WTC11 (cell line): ENCODE measurements at regions not wholly inside any gene's neighbourhood (a gene's known extent, or its start where the extent isn't known, plus 50 kb on each side); places are given as distances from the start of the nearest gene placed in this dataset.

Experiments used
- ATAC-seq: fragments of 200-7000 bp; cut with Tn5 transposase; 2 replicates; pipeline ENCODE4 v1.10.0; 2021; ENCODE audit warnings: mild to moderate bottlenecking, moderate library complexity
- CTCF ChIA-PET: fragments of 300-600 bp; sonication (Branson Sonifier 250); formaldehyde crosslinking; loops from one replicate; lab custom pipeline; 2021; ENCODE audit warnings: antibody characterized with exemption; lab: Charles Lee
- POLR2A ChIA-PET: fragments of 350-600 bp; sonication (Branson Sonifier 250); formaldehyde crosslinking; loops from one replicate; lab custom pipeline; 2021; ENCODE audit warnings: antibody characterized with exemption; lab: Charles Lee
- DNase-seq: peaks from one replicate; pipeline ENCODE4 v3.0.0; 2021; ENCODE audit warnings: low spot score
- H3K27ac Mint-ChIP-seq: 2 replicates; pipeline ENCODE4 v1.8.0; 2021; ENCODE audit warnings: mixed read lengths
- H3K27me3 Mint-ChIP-seq: 2 replicates; pipeline ENCODE4 v1.8.0; 2021; ENCODE audit warnings: low read depth, mild to moderate bottlenecking, moderate library complexity, mixed read lengths
- H3K36me3 Mint-ChIP-seq: 2 replicates; pipeline ENCODE4 v1.8.0; 2021; ENCODE audit warnings: mixed read lengths
- H3K4me1 Mint-ChIP-seq: 2 replicates; pipeline ENCODE4 v1.8.0; 2022; ENCODE audit warnings: mixed read lengths
- H3K4me3 Mint-ChIP-seq: 2 replicates; pipeline ENCODE4 v1.8.0; 2021; ENCODE audit warnings: mild to moderate bottlenecking, moderate library complexity, mixed read lengths
- H3K9me3 Mint-ChIP-seq: 2 replicates; pipeline ENCODE4 v1.8.0; 2021; ENCODE audit warnings: mixed read lengths
- ATF1 ChIP-seq: sonication (generic); formaldehyde crosslinking; IDR thresholded peaks from 2 replicates; pipeline ENCODE4 v1.8.1; 2023; ENCODE audit warnings: mild to moderate bottlenecking, moderate library complexity, missing genetic modification reagents
- ELF4 ChIP-seq: sonication (generic); formaldehyde crosslinking; IDR thresholded peaks from 2 replicates; pipeline ENCODE4 v1.8.1; 2022; ENCODE audit warnings: low read depth, mild to moderate bottlenecking, moderate library complexity, missing genetic modification reagents
- ESRRA ChIP-seq: sonication (generic); formaldehyde crosslinking; IDR thresholded peaks from 2 replicates; pipeline ENCODE4 v1.8.1; 2022; ENCODE audit warnings: mild to moderate bottlenecking, missing genetic modification reagents, borderline replicate concordance
- ETV6 ChIP-seq: sonication (generic); formaldehyde crosslinking; IDR thresholded peaks from 2 replicates; pipeline ENCODE4 v1.8.1; 2022; ENCODE audit warnings: mild to moderate bottlenecking, missing genetic modification reagents
- IRF1 ChIP-seq: sonication (generic); formaldehyde crosslinking; IDR thresholded peaks from 2 replicates; pipeline ENCODE4 v1.8.0; 2023; ENCODE audit warnings: missing genetic modification reagents
- JUN ChIP-seq: sonication (generic); formaldehyde crosslinking; IDR thresholded peaks from 2 replicates; pipeline ENCODE4 v1.8.0; 2023; ENCODE audit warnings: mild to moderate bottlenecking, missing genetic modification reagents
- MAX ChIP-seq: sonication (generic); formaldehyde crosslinking; IDR thresholded peaks from 2 replicates; pipeline ENCODE4 v1.8.0; 2022; ENCODE audit warnings: mild to moderate bottlenecking, missing genetic modification reagents
- NFATC4 ChIP-seq: fragments of 250-450 bp; sonication (Bioruptor Pico); IDR thresholded peaks from 2 replicates; pipeline ENCODE4 v1.9.0; 2021; ENCODE audit warnings: mild to moderate bottlenecking
- OVOL2 ChIP-seq: fragments of 250-450 bp; sonication (Bioruptor Pico); IDR thresholded peaks from 2 replicates; pipeline ENCODE4 v1.9.0; 2021; ENCODE audit warnings: mild to moderate bottlenecking, borderline replicate concordance
- TEAD1 ChIP-seq: sonication (generic); formaldehyde crosslinking; IDR thresholded peaks from 2 replicates; pipeline ENCODE4 v1.8.0; 2022; ENCODE audit warnings: mild to moderate bottlenecking, missing genetic modification reagents
- TP53 ChIP-seq: sonication (generic); formaldehyde crosslinking; IDR thresholded peaks from 2 replicates; pipeline ENCODE4 v1.8.1; 2023; ENCODE audit warnings: mild to moderate bottlenecking, missing genetic modification reagents
- ZNF232 ChIP-seq: sonication (generic); formaldehyde crosslinking; IDR thresholded peaks from 2 replicates; pipeline ENCODE4 v1.8.0; 2022; ENCODE audit warnings: mild to moderate bottlenecking, missing genetic modification reagents
- ZNF416 ChIP-seq: fragments of 250-450 bp; sonication (Bioruptor Pico); IDR thresholded peaks from 2 replicates; pipeline ENCODE4 v1.9.0; 2021; ENCODE audit warnings: mild to moderate bottlenecking, inconsistent platforms
- ZNF423 ChIP-seq: fragments of 250-450 bp; sonication (Bioruptor Pico); IDR thresholded peaks from 2 replicates; pipeline ENCODE4 v2.1.2; 2022; ENCODE audit warnings: mild to moderate bottlenecking, moderate library complexity
- ZNF425 ChIP-seq: fragments of 250-450 bp; sonication (Bioruptor Pico); conservative IDR thresholded peaks from 2 replicates; pipeline ENCODE4 v1.9.0; 2021; ENCODE audit warnings: mild to moderate bottlenecking
- TF ChIP-seq, protein P1 (sequence below): sonication (generic); formaldehyde crosslinking; IDR thresholded peaks from 2 replicates; pipeline ENCODE4 v1.8.1; 2023; ENCODE audit warnings: mild to moderate bottlenecking, missing genetic modification reagents, moderate library complexity
- TF ChIP-seq, protein P2 (sequence below): sonication (generic); formaldehyde crosslinking; IDR thresholded peaks from 2 replicates; pipeline ENCODE4 v1.8.1; 2023; ENCODE audit warnings: mild to moderate bottlenecking, moderate library complexity, missing genetic modification reagents
- TF ChIP-seq, protein P3 (sequence below): sonication (generic); formaldehyde crosslinking; IDR thresholded peaks from 2 replicates; pipeline ENCODE4 v1.8.1; 2023; ENCODE audit warnings: mild to moderate bottlenecking, missing genetic modification reagents, borderline replicate concordance
- TF ChIP-seq, protein P4 (sequence below): fragments of 250-450 bp; sonication (Bioruptor Pico); IDR thresholded peaks from 2 replicates; pipeline ENCODE4 v1.8.0; 2021; ENCODE audit warnings: mild to moderate bottlenecking

- peaks cover 23% of the 10 kb centered on the region for H3K4me1 Mint-ChIP-seq
- no peaks in the 10 kb centered on the region for H3K36me3 Mint-ChIP-seq
- TF ChIP-seq, protein P1, sequence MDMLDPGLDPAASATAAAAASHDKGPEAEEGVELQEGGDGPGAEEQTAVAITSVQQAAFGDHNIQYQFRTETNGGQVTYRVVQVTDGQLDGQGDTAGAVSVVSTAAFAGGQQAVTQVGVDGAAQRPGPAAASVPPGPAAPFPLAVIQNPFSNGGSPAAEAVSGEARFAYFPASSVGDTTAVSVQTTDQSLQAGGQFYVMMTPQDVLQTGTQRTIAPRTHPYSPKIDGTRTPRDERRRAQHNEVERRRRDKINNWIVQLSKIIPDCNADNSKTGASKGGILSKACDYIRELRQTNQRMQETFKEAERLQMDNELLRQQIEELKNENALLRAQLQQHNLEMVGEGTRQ (CRISPR knock-in tag), result no peak
- TF ChIP-seq ETV6 (no peak), ATF1 (no peak), ZNF423 (CRISPR knock-in tag) (no peak), ELF4 (CRISPR knock-in tag) (no peak), MAX (CRISPR knock-in tag) (no peak), OVOL2 (CRISPR knock-in tag) (no peak), TEAD1 (CRISPR knock-in tag) (no peak), TP53 (CRISPR knock-in tag) (no peak)
- TF ChIP-seq, protein P2, sequence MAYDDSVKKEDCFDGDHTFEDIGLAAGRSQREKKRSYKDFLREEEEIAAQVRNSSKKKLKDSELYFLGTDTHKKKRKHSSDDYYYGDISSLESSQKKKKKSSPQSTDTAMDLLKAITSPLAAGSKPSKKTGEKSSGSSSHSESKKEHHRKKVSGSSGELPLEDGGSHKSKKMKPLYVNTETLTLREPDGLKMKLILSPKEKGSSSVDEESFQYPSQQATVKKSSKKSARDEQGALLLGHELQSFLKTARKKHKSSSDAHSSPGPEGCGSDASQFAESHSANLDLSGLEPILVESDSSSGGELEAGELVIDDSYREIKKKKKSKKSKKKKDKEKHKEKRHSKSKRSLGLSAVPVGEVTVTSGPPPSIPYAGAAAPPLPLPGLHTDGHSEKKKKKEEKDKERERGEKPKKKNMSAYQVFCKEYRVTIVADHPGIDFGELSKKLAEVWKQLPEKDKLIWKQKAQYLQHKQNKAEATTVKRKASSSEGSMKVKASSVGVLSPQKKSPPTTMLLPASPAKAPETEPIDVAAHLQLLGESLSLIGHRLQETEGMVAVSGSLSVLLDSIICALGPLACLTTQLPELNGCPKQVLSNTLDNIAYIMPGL (CRISPR knock-in tag), result no peak
- TF ChIP-seq, protein P3, sequence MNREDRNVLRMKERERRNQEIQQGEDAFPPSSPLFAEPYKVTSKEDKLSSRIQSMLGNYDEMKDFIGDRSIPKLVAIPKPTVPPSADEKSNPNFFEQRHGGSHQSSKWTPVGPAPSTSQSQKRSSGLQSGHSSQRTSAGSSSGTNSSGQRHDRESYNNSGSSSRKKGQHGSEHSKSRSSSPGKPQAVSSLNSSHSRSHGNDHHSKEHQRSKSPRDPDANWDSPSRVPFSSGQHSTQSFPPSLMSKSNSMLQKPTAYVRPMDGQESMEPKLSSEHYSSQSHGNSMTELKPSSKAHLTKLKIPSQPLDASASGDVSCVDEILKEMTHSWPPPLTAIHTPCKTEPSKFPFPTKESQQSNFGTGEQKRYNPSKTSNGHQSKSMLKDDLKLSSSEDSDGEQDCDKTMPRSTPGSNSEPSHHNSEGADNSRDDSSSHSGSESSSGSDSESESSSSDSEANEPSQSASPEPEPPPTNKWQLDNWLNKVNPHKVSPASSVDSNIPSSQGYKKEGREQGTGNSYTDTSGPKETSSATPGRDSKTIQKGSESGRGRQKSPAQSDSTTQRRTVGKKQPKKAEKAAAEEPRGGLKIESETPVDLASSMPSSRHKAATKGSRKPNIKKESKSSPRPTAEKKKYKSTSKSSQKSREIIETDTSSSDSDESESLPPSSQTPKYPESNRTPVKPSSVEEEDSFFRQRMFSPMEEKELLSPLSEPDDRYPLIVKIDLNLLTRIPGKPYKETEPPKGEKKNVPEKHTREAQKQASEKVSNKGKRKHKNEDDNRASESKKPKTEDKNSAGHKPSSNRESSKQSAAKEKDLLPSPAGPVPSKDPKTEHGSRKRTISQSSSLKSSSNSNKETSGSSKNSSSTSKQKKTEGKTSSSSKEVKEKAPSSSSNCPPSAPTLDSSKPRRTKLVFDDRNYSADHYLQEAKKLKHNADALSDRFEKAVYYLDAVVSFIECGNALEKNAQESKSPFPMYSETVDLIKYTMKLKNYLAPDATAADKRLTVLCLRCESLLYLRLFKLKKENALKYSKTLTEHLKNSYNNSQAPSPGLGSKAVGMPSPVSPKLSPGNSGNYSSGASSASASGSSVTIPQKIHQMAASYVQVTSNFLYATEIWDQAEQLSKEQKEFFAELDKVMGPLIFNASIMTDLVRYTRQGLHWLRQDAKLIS (CRISPR knock-in tag), result no peak
- TF ChIP-seq, all 79 proteins: peak for 0
- ATAC-seq, result no peak
- Mint-ChIP-seq H3K9me3 (0 out of 2 replicates have a peak, but pooled peaks cover 3% of the 10 kb centered on the region), H3K27ac (no peak overlapping the region), H3K4me3 (no peak overlapping the region), H3K27me3 (peaks cover 6% of the 10 kb centered on the region)
- ChIA-PET POLR2A (no interaction called here), CTCF (interaction anchor here (1.0 to 2.0 kb wide), 3 partner anchors 30 to 244 kb away, joined by 3 to 16 read pairs (median 3); no protein-coding TSS in a partner anchor)
- DNase-seq, result no peak
Observed at GRCh38 chr20:56873836-56874235, 244.7 kb downstream of the TFAP2C start.

DNA sequence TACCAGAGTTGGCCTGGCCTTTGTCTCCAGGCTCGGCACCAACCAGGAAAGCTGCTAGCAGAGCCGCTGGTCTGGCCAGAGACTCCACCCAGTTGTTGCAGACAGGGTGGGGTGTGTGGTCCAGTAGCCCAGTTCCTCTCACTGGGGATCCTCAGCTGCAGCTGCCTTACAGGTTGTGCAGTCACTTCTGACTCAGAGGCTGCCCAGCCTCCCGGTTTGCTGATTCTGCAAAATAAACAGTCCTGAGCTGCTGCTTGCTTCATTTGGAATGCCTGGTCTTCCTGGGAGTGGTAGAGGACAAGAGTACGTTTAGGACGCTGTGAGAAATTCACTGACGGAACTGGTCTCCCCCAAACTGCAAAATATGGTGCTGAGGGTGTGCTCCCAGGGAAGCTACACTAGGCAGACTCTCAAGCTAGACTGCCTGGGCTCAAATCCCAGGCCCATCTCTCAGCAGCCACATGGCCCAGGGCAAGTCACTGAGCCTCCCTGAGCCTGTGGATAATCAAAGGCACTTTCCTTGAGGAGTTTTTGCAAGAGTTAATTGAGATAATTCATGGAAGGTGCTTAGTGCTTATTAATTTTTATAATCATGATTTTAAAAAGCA lies 246.1 kb downstream of the TFAP2C start:
- DNase-seq (peak; percentile 30), ATAC-seq (peak; percentile 82)
- H3K4me1 Mint-ChIP-seq, result peaks cover 23% of the 10 kb centered on the region
- POLR2A ChIA-PET, result interaction anchor here (0.7 kb wide), 1 partner anchor 16 kb away, joined by 3 read pairs; no protein-coding TSS in a partner anchor
- peaks cover 7% of the 10 kb centered on the region; the same call in 1 of the 2 replicates for H3K9me3 Mint-ChIP-seq
- peaks cover 6% of the 10 kb centered on the region for H3K27me3 Mint-ChIP-seq
- no peak overlapping the region; the same call in 1 of the 2 replicates for H3K27ac Mint-ChIP-seq
- CTCF ChIA-PET, result interaction anchor here (0.7 to 2.0 kb wide), 8 partner anchors 10 to 324 kb away, joined by 3 to 16 read pairs (median 3); no protein-coding TSS in a partner anchor
- no peak overlapping the region for H3K4me3 Mint-ChIP-seq
- no peaks in the 10 kb centered on the region for H3K36me3 Mint-ChIP-seq
- TF ChIP-seq JUN (CRISPR knock-in tag), result no peak
- no peak for TF ChIP-seq ZNF232 (CRISPR knock-in tag)
- no peak for TF ChIP-seq ZNF425 (CRISPR knock-in tag)
- TF ChIP-seq ESRRA (CRISPR knock-in tag), result no peak
- TF ChIP-seq IRF1 (CRISPR knock-in tag), result no peak
- no peak for TF ChIP-seq ZNF416 (CRISPR knock-in tag)
- TF ChIP-seq, protein P4, sequence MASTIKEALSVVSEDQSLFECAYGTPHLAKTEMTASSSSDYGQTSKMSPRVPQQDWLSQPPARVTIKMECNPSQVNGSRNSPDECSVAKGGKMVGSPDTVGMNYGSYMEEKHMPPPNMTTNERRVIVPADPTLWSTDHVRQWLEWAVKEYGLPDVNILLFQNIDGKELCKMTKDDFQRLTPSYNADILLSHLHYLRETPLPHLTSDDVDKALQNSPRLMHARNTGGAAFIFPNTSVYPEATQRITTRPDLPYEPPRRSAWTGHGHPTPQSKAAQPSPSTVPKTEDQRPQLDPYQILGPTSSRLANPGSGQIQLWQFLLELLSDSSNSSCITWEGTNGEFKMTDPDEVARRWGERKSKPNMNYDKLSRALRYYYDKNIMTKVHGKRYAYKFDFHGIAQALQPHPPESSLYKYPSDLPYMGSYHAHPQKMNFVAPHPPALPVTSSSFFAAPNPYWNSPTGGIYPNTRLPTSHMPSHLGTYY (CRISPR knock-in tag), result no peak
- TF ChIP-seq NFATC4, result no peak
